Astrocyte (in vitro differentiated cells and primary cell): ENCODE measurements at regions not wholly inside any gene's neighbourhood (a gene's known extent, or its start where the extent isn't known, plus 50 kb on each side); places are given as distances from the start of the nearest gene placed in this dataset.

Experiments used
- DNase-seq: peaks from one replicate; pipeline ENCODE4 v3.0.0-alpha.2; 2010; ENCODE audit warnings: low read depth
- FAIRE-seq: peaks from 2 replicates; lab custom pipeline; 2011; peaks lifted over from hg19 to GRCh38; lab: Jason Lieb, UNC
- H2AFZ ChIP-seq: 2 replicates; pipeline ENCODE4 v1.6.0; 2012; ENCODE audit warnings: low read depth, low read length, inconsistent platforms
- H3K27ac ChIP-seq: 2 replicates; pipeline ENCODE4 v1.5.1; 2011; ENCODE audit warnings: low read depth, low read length, inconsistent platforms
- H3K27me3 ChIP-seq: 2 replicates; pipeline ENCODE4 v1.6.0; 2011; ENCODE audit warnings: low read length, inconsistent platforms; ENCODE audit not compliant: insufficient read depth
- H3K36me3 ChIP-seq: 2 replicates; pipeline ENCODE4 v1.5.1; 2011; ENCODE audit warnings: low read length, inconsistent platforms; ENCODE audit not compliant: insufficient read depth
- H3K4me1 ChIP-seq: 2 replicates; pipeline ENCODE4 v1.5.1; 2011; ENCODE audit warnings: low read length, inconsistent platforms; ENCODE audit not compliant: insufficient read depth
- H3K4me2 ChIP-seq: 2 replicates; pipeline ENCODE4 v1.6.0; 2012; ENCODE audit warnings: low read length, inconsistent platforms
- H3K4me3 ChIP-seq: 2 replicates; pipeline ENCODE4 v1.5.1; 2011; ENCODE audit warnings: low read depth, mild to moderate bottlenecking, low read length, inconsistent platforms; ENCODE audit not compliant: insufficient read depth
- H3K79me2 ChIP-seq: 2 replicates; pipeline ENCODE4 v1.6.0; 2012; ENCODE audit warnings: mild to moderate bottlenecking, low read length, inconsistent platforms; ENCODE audit not compliant: insufficient read depth
- H3K9ac ChIP-seq: 2 replicates; pipeline ENCODE4 v1.6.0; 2012; ENCODE audit warnings: mild to moderate bottlenecking, low read length, inconsistent platforms
- H3K9me3 ChIP-seq: 2 replicates; pipeline ENCODE4 v1.5.1; 2012; ENCODE audit warnings: low read depth, mild to moderate bottlenecking, low read length, inconsistent platforms; ENCODE audit not compliant: insufficient read depth
- H4K20me1 ChIP-seq: 2 replicates; pipeline ENCODE4 v1.6.0; 2012; ENCODE audit warnings: low read length, inconsistent platforms; ENCODE audit not compliant: insufficient read depth
- H3K27ac Mint-ChIP-seq: one replicate; pipeline ENCODE4 v1.8.0; 2021; ENCODE audit warnings: mild to moderate bottlenecking, mixed read lengths; ENCODE audit not compliant: unreplicated experiment
- H3K27me3 Mint-ChIP-seq: one replicate; pipeline ENCODE4 v1.8.0; 2021; ENCODE audit warnings: low read depth, mixed read lengths; ENCODE audit not compliant: unreplicated experiment
- H3K36me3 Mint-ChIP-seq: one replicate; pipeline ENCODE4 v1.8.0; 2021; ENCODE audit warnings: low read depth, mixed read lengths; ENCODE audit not compliant: unreplicated experiment
- H3K4me1 Mint-ChIP-seq: one replicate; pipeline ENCODE4 v1.8.0; 2021; ENCODE audit warnings: low read depth, mixed read lengths; ENCODE audit not compliant: unreplicated experiment
- H3K4me3 Mint-ChIP-seq: one replicate; pipeline ENCODE4 v1.8.0; 2021; ENCODE audit warnings: mild to moderate bottlenecking, moderate library complexity, mixed read lengths; ENCODE audit not compliant: unreplicated experiment
- H3K9me3 Mint-ChIP-seq: one replicate; pipeline ENCODE4 v1.8.0; 2021; ENCODE audit warnings: mild to moderate bottlenecking, mixed read lengths; ENCODE audit not compliant: unreplicated experiment
- CTCF ChIP-seq: IDR thresholded peaks from 2 replicates; pipeline ENCODE4 v1.5.1; 2011; ENCODE audit warnings: low read depth, mild to moderate bottlenecking, inconsistent platforms, low read length, moderate library complexity; ENCODE audit not compliant: insufficient read depth
- EZH2 ChIP-seq: IDR thresholded peaks from 2 replicates; pipeline ENCODE4 v1.6.1; 2012; ENCODE audit warnings: mild to moderate bottlenecking, low read length, inconsistent platforms; ENCODE audit not compliant: insufficient read depth

- DNase-seq (no peak), FAIRE-seq (no peak)
- Mint-ChIP-seq H3K4me3 (no peak overlapping the region), H3K9me3 (no peaks in the 10 kb centered on the region), H3K36me3 (no peaks in the 10 kb centered on the region), H3K27ac (no peak overlapping the region), H3K4me1 (no peaks in the 10 kb centered on the region), H3K27me3 (no peaks in the 10 kb centered on the region)
- TF ChIP-seq CTCF, result no peak
- TF ChIP-seq EZH2, result no peak
- no peaks in the 10 kb centered on the region for H4K20me1 ChIP-seq
- H3K79me2 ChIP-seq, result no peaks in the 10 kb centered on the region
- H3K36me3 ChIP-seq, result no peaks in the 10 kb centered on the region
- no peak overlapping the region for H3K27ac ChIP-seq
- H3K9me3 ChIP-seq, result no peaks in the 10 kb centered on the region
- no peak overlapping the region for H3K4me2 ChIP-seq
- no peak overlapping the region for H2AFZ ChIP-seq
- no peaks in the 10 kb centered on the region for H3K4me1 ChIP-seq
- H3K27me3 ChIP-seq, result no peaks in the 10 kb centered on the region
- no peak overlapping the region for H3K4me3 ChIP-seq
- H3K9ac ChIP-seq, result no peak overlapping the region
Observed at GRCh38 chr14:83309211-83309610, 1775.6 kb upstream of the SEL1L start.

GRCh38 chr14:83309833-83310232 is 1776.2 kb upstream of the SEL1L start:
- no peak overlapping the region for H3K27ac ChIP-seq
- no peaks in the 10 kb centered on the region for H3K79me2 ChIP-seq
- no peak overlapping the region for H3K27ac Mint-ChIP-seq
- H3K9me3 ChIP-seq, result no peaks in the 10 kb centered on the region
- no peaks in the 10 kb centered on the region for H3K9me3 Mint-ChIP-seq
- TF ChIP-seq EZH2 (no peak), CTCF (no peak)
- H3K27me3 ChIP-seq, result no peaks in the 10 kb centered on the region
- H3K9ac ChIP-seq, result no peak overlapping the region
- H3K4me1 ChIP-seq, result no peaks in the 10 kb centered on the region
- no peak overlapping the region for H3K4me3 Mint-ChIP-seq
- no peak for FAIRE-seq
- no peaks in the 10 kb centered on the region for H3K27me3 Mint-ChIP-seq
- H3K36me3 Mint-ChIP-seq, result no peaks in the 10 kb centered on the region
- H3K4me2 ChIP-seq, result no peak overlapping the region
- no peaks in the 10 kb centered on the region for H3K4me1 Mint-ChIP-seq
- no peaks in the 10 kb centered on the region for H3K36me3 ChIP-seq
- no peak for DNase-seq
- H2AFZ ChIP-seq, result no peak overlapping the region
- H3K4me3 ChIP-seq, result no peak overlapping the region
- no peaks in the 10 kb centered on the region for H4K20me1 ChIP-seq

- Histone ChIP-seq H3K4me2 (no peak overlapping the region), H3K4me1 (no peaks in the 10 kb centered on the region), H3K9ac (no peak overlapping the region), H3K79me2 (no peaks in the 10 kb centered on the region), H3K27me3 (no peaks in the 10 kb centered on the region), H3K36me3 (no peaks in the 10 kb centered on the region), H4K20me1 (no peaks in the 10 kb centered on the region), H3K27ac (no peak overlapping the region), H3K9me3 (no peaks in the 10 kb centered on the region), H2AFZ (no peak overlapping the region), H3K4me3 (no peak overlapping the region)
- TF ChIP-seq CTCF (no peak), EZH2 (no peak)
- FAIRE-seq, result no peak
- no peaks in the 10 kb centered on the region for H3K36me3 Mint-ChIP-seq
- no peaks in the 10 kb centered on the region for H3K4me1 Mint-ChIP-seq
- no peak overlapping the region for H3K27ac Mint-ChIP-seq
- H3K4me3 Mint-ChIP-seq, result no peak overlapping the region
- no peak for DNase-seq
- H3K9me3 Mint-ChIP-seq, result peaks cover 2% of the 10 kb centered on the region
- H3K27me3 Mint-ChIP-seq, result no peaks in the 10 kb centered on the region
Observed at GRCh38 chr14:83312511-83312910, 1778.9 kb upstream of the SEL1L start.
